ENCODE measurements at regions not wholly inside any gene's neighbourhood (a gene's known extent, or its start where the extent isn't known, plus 50 kb on each side); places are given as distances from the start of the nearest gene placed in this dataset.
A peak's percentile ranks its signal among the peaks of the same experiment; 100 is the strongest.
"Not testable (repeated sequence)": the region's sequence is repeated elsewhere in the genome, so short reads cannot be mapped to it uniquely, and the experiment has no call there.

GRCh38 chr12:123051556-123051955, 71.1 kb downstream of the ARL6IP4 start:
- H3K4me1 ChIP-seq (replicated peaks in 1 of 2) = peaks cover 4 to 18% of the 10 kb centered on the region in 2 donors
- no peak overlapping the region for H3K4me3 ChIP-seq
- H3K27ac ChIP-seq = no peak overlapping the region
- 26 to 100% (median 82%) methylated on average over 1 to 3 of the region's 3 CpGs for WGBS, 10 experiments
- ATAC-seq (replicated peaks in 6 of 8) = no peak
- in situ Hi-C loops (cut with MboI; ENCODE audit: low pct_unique_long_range_greater_than_20kb in 2 of 9, low sequenced_read_pairs in 9 of 9, unreplicated experiment in 9 of 9) = no loop called here

GRCh38 chr12:123050913-123051312, 70.4 kb downstream of the ARL6IP4 start:
- in situ Hi-C loops (cut with MboI; ENCODE audit: low pct_unique_long_range_greater_than_20kb in 2 of 9, low sequenced_read_pairs in 9 of 9, unreplicated experiment in 9 of 9) = no loop called here
- ATAC-seq (replicated peaks in 6 of 8) = no peak
- Histone ChIP-seq H3K4me3 (no peak overlapping the region), H3K27ac (no peak overlapping the region), H3K4me1 (replicated peaks in 1 of 2) (peaks cover 4 to 18% of the 10 kb centered on the region in 2 donors)
- WGBS, 10 experiments = 68 to 100% (median 80%) methylated on average over 1 to 4 of the region's 4 CpGs; no CpG with 5 or more reads in 1 of the 10 experiments

- Histone ChIP-seq H3K4me1 (replicated peaks in 1 of 2) (peaks cover 3 to 16% of the 10 kb centered on the region in 2 donors), H3K27ac (no peak overlapping the region), H3K4me3 (no peak overlapping the region)
- in situ Hi-C loops (cut with MboI; ENCODE audit: low pct_unique_long_range_greater_than_20kb in 2 of 9, low sequenced_read_pairs in 9 of 9, unreplicated experiment in 9 of 9) = no loop called here
- 17 to 100% (median 53%) methylated on average over 1 to 4 of the region's 6 CpGs; no CpG with 5 or more reads in 2 of the 10 experiments for WGBS, 10 experiments
- ATAC-seq (replicated peaks in 6 of 8) = peak in 6 of 8 experiments; percentile 56 to 90 (median 80)
Measured at GRCh38 chr12:123050331-123050831, 69.9 kb downstream of the ARL6IP4 start.

- ATAC-seq (replicated peaks in 6 of 8) = peak in 6 of 8 experiments; percentile 18 to 56 (median 44)
Measured at GRCh38 chr12:123049398-123050240, 69.1 kb downstream of the ARL6IP4 start.

GRCh38 chr12:123047892-123048291, 67.4 kb downstream of the ARL6IP4 start:
- H3K4me3 ChIP-seq; H3K27ac ChIP-seq; in situ Hi-C loops (cut with MboI; ENCODE audit: low pct_unique_long_range_greater_than_20kb in 2 of 9, low sequenced_read_pairs in 9 of 9, unreplicated experiment in 9 of 9); ATAC-seq (replicated peaks in 6 of 8): not testable (repeated sequence)
- peaks cover 0 to 13% of the 10 kb centered on the region in 2 donors for H3K4me1 ChIP-seq (replicated peaks in 1 of 2)
- 64 to 100% (median 100%) methylated on average over 1 to 3 of the region's 3 CpGs; no CpG with 5 or more reads in 3 of the 10 experiments for WGBS, 10 experiments

More at GRCh38 chr12:123049398-123050240, 69.1 kb downstream of the ARL6IP4 start:
- Histone ChIP-seq H3K4me3 (no peak overlapping the region), H3K4me1 (replicated peaks in 1 of 2) (peaks cover 0 to 13% of the 10 kb centered on the region in 2 donors), H3K27ac (no peak overlapping the region)
- in situ Hi-C loops (cut with MboI; ENCODE audit: low pct_unique_long_range_greater_than_20kb in 2 of 9, low sequenced_read_pairs in 9 of 9, unreplicated experiment in 9 of 9) = no loop called here
- WGBS, 10 experiments = 40 to 84% (median 80%) methylated on average over 1 to 6 of the region's 8 CpGs; no CpG with 5 or more reads in 4 of the 10 experiments

GRCh38 chr12:123047289-123047688, 66.8 kb downstream of the ARL6IP4 start:
- ATAC-seq (replicated peaks in 6 of 8) = no peak
- 0 to 100% (median 71%) methylated on average over 1 of the region's 1 CpG; no CpG with 5 or more reads in 2 of the 10 experiments for WGBS, 10 experiments
- in situ Hi-C loops (cut with MboI; ENCODE audit: low pct_unique_long_range_greater_than_20kb in 2 of 9, low sequenced_read_pairs in 9 of 9, unreplicated experiment in 9 of 9) = no loop called here
- Histone ChIP-seq H3K4me3 (no peak overlapping the region), H3K4me1 (replicated peaks in 1 of 2) (peaks cover 0 to 13% of the 10 kb centered on the region in 2 donors), H3K27ac (no peak overlapping the region)

GRCh38 chr12:123046431-123046830, 66.0 kb downstream of the ARL6IP4 start:
- in situ Hi-C loops (cut with MboI; ENCODE audit: low pct_unique_long_range_greater_than_20kb in 2 of 9, low sequenced_read_pairs in 9 of 9, unreplicated experiment in 9 of 9) = no loop called here
- Histone ChIP-seq H3K27ac (no peak overlapping the region), H3K4me1 (replicated peaks in 1 of 2) (peaks cover 0 to 13% of the 10 kb centered on the region in 2 donors), H3K4me3 (no peak overlapping the region)
- ATAC-seq (replicated peaks in 6 of 8) = no peak
- 67 to 92% (median 78%) methylated on average over 1 to 3 of the region's 3 CpGs; no CpG with 5 or more reads in 2 of the 10 experiments for WGBS, 10 experiments

- Histone ChIP-seq H3K4me3 (no peak overlapping the region), H3K4me1 (replicated peaks in 1 of 2) (peaks cover 0 to 8% of the 10 kb centered on the region in 2 donors), H3K27ac (no peak overlapping the region)
- 33 to 83% (median 79%) methylated on average over 1 to 4 of the region's 7 CpGs; no CpG with 5 or more reads in 6 of the 10 experiments for WGBS, 10 experiments
- no peak for ATAC-seq (replicated peaks in 6 of 8)
- in situ Hi-C loops (cut with MboI; ENCODE audit: low pct_unique_long_range_greater_than_20kb in 2 of 9, low sequenced_read_pairs in 9 of 9, unreplicated experiment in 9 of 9) = no loop called here
Measured at GRCh38 chr12:123045678-123046077, 65.2 kb downstream of the ARL6IP4 start.

GRCh38 chr12:123044351-123044750, 63.9 kb downstream of the ARL6IP4 start:
- in situ Hi-C loops (cut with MboI; ENCODE audit: low pct_unique_long_range_greater_than_20kb in 2 of 9, low sequenced_read_pairs in 9 of 9, unreplicated experiment in 9 of 9) = no loop called here
- no peak for ATAC-seq (replicated peaks in 6 of 8)
- Histone ChIP-seq H3K4me3 (no peak overlapping the region), H3K27ac (no peak overlapping the region), H3K4me1 (replicated peaks in 1 of 2) (no peaks in the 10 kb centered on the region)
- 80 to 100% (median 100%) methylated on average over 1 of the region's 1 CpG; no CpG with 5 or more reads in 4 of the 10 experiments for WGBS, 10 experiments

GRCh38 chr12:123043536-123044001, 63.1 kb downstream of the ARL6IP4 start:
- Histone ChIP-seq H3K4me3 (no peak overlapping the region), H3K27ac (no peak overlapping the region), H3K4me1 (replicated peaks in 1 of 2) (no peaks in the 10 kb centered on the region)
- peak; percentile 92 to 98 (median 96) for ATAC-seq (replicated peaks in 6 of 8)
- WGBS, 10 experiments = 0 to 100% (median 43%) methylated on average over 1 to 5 of the region's 7 CpGs; no CpG with 5 or more reads in 4 of the 10 experiments
- in situ Hi-C loops (cut with MboI; ENCODE audit: low pct_unique_long_range_greater_than_20kb in 2 of 9, low sequenced_read_pairs in 9 of 9, unreplicated experiment in 9 of 9) = no loop called here

GRCh38 chr12:123042833-123043232, 62.4 kb downstream of the ARL6IP4 start:
- Histone ChIP-seq H3K27ac (no peak overlapping the region), H3K4me1 (replicated peaks in 1 of 2) (no peaks in the 10 kb centered on the region), H3K4me3 (no peak overlapping the region)
- ATAC-seq (replicated peaks in 6 of 8) = no peak
- in situ Hi-C loops (cut with MboI; ENCODE audit: low pct_unique_long_range_greater_than_20kb in 2 of 9, low sequenced_read_pairs in 9 of 9, unreplicated experiment in 9 of 9) = no loop called here
- 73% methylated on average over 2 of the region's 2 CpGs; no CpG with 5 or more reads in 9 of the 10 experiments for WGBS, 10 experiments

GRCh38 chr12:123041811-123042655, 61.6 kb downstream of the ARL6IP4 start:
- no peak overlapping the region for H3K4me3 ChIP-seq
- in situ Hi-C loops (cut with MboI; ENCODE audit: low pct_unique_long_range_greater_than_20kb in 2 of 9, low sequenced_read_pairs in 9 of 9, unreplicated experiment in 9 of 9) = no loop called here
- ATAC-seq (replicated peaks in 6 of 8) = peak in 1 of 8 experiments; percentile 40
- H3K27ac ChIP-seq = no peak overlapping the region
- peaks cover 0 to 3% of the 10 kb centered on the region in 2 donors for H3K4me1 ChIP-seq (replicated peaks in 1 of 2)
- 48 to 93% (median 81%) methylated on average over 3 to 11 of the region's 17 CpGs; no CpG with 5 or more reads in 3 of the 10 experiments for WGBS, 10 experiments
